Type B pancreatic cell (in vitro differentiated cells): ENCODE measurements at regions not wholly inside any gene's neighbourhood (a gene's known extent, or its start where the extent isn't known, plus 50 kb on each side); places are given as distances from the start of the nearest gene placed in this dataset.

Source experiments
- DNase-seq: peaks from one replicate; pipeline ENCODE4 v3.0.0; 2021; ENCODE audit warnings: mixed read lengths; ENCODE audit not compliant: unreplicated experiment; ENCODE audit errors: extremely low spot score
- H3K27ac Mint-ChIP-seq: 2 replicates; pipeline ENCODE4 v1.8.0; 2021; ENCODE audit warnings: mild to moderate bottlenecking, mixed read lengths
- H3K27me3 Mint-ChIP-seq: 2 replicates; pipeline ENCODE4 v1.8.0; 2021; ENCODE audit warnings: mixed read lengths
- H3K36me3 Mint-ChIP-seq: 2 replicates; pipeline ENCODE4 v1.8.0; 2021; ENCODE audit warnings: mixed read lengths
- H3K4me1 Mint-ChIP-seq: one replicate; pipeline ENCODE4 v1.8.0; 2021; ENCODE audit warnings: mixed read lengths; ENCODE audit not compliant: unreplicated experiment
- H3K4me3 Mint-ChIP-seq: 2 replicates; pipeline ENCODE4 v1.8.0; 2021; ENCODE audit warnings: mild to moderate bottlenecking, mixed read lengths
- H3K9me3 Mint-ChIP-seq: 2 replicates; pipeline ENCODE4 v1.8.0; 2021; ENCODE audit warnings: mixed read lengths
- TF ChIP-seq, protein P1 (sequence below): fragments of 200-600 bp; sonication (generic); conservative IDR thresholded peaks from 2 replicates; pipeline ENCODE4 v1.5.0; 2021; ENCODE audit warnings: antibody characterized with exemption, mild to moderate bottlenecking

- Mint-ChIP-seq H3K27ac (no peak overlapping the region), H3K36me3 (no peaks in the 10 kb centered on the region), H3K27me3 (peaks cover 39% of the 10 kb centered on the region), H3K4me1 (peaks cover 7% of the 10 kb centered on the region), H3K9me3 (no peaks in the 10 kb centered on the region), H3K4me3 (no peak overlapping the region)
- TF ChIP-seq, protein P1, sequence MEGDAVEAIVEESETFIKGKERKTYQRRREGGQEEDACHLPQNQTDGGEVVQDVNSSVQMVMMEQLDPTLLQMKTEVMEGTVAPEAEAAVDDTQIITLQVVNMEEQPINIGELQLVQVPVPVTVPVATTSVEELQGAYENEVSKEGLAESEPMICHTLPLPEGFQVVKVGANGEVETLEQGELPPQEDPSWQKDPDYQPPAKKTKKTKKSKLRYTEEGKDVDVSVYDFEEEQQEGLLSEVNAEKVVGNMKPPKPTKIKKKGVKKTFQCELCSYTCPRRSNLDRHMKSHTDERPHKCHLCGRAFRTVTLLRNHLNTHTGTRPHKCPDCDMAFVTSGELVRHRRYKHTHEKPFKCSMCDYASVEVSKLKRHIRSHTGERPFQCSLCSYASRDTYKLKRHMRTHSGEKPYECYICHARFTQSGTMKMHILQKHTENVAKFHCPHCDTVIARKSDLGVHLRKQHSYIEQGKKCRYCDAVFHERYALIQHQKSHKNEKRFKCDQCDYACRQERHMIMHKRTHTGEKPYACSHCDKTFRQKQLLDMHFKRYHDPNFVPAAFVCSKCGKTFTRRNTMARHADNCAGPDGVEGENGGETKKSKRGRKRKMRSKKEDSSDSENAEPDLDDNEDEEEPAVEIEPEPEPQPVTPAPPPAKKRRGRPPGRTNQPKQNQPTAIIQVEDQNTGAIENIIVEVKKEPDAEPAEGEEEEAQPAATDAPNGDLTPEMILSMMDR = no peak
- DNase-seq = no peak
These were observed 204.9 kb upstream of the C14orf180 start for GRCh38 chr14:104374718-104375080.

GRCh38 chr14:104375551-104376201 is 203.9 kb upstream of the C14orf180 start:
- no peak for DNase-seq
- Mint-ChIP-seq H3K27ac (no peak overlapping the region), H3K27me3 (peaks cover 38% of the 10 kb centered on the region), H3K4me3 (no peak overlapping the region), H3K4me1 (peaks cover 7% of the 10 kb centered on the region), H3K9me3 (no peaks in the 10 kb centered on the region), H3K36me3 (no peaks in the 10 kb centered on the region)
- TF ChIP-seq, protein P1 = no peak

DNA sequence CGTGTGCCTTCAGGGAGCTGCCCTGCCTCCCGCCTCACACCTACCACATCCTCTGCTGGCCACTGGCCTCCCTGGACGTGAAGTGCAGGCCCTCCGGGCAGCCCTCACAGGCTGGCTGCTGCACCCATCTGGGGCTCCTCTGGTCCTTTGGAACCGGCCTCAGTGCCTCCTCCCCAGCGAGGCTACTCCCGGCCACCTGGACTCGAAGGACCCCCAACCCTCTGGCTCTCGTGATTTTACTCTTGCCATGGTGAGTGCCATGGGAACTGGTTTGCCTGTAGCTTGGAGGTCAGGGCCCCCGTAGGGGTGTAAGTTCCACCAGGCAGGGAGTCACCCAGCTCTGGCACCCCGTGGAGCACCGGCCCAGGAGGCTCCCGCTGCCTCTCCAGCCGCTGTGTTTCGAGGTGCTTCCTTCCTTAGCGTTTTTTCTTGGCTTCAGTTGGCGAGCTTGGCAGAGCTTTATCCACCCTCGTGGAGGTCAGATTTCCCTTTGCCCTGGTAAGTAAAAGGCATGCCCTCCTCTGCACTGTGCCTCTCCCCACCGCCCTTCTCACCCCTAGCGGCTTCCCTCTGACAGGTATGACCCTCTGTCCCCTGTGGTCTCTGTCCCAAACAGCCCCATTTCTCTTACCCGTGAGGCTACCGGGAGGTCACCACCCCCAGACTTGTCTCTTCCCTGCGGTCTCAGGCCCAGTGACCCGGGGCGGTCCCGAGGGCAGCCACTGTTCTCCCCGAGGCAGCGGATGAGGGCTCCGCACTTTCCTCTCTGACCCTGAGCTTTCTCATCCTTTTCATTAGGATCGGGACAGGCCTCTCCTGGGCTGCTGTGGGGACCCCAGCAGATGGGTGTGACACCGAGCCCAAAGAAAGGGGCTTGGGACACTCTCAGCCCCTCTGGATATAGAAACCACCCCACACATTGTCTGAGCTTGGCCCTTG is 203.1 kb upstream of the C14orf180 start:
- Mint-ChIP-seq H3K27me3 (peaks cover 40% of the 10 kb centered on the region), H3K36me3 (no peaks in the 10 kb centered on the region), H3K4me3 (no peak overlapping the region), H3K9me3 (peaks cover 5% of the 10 kb centered on the region), H3K4me1 (peaks cover 7% of the 10 kb centered on the region), H3K27ac (no peak overlapping the region)
- DNase-seq = no peak
- TF ChIP-seq, protein P1 = no peak

- no peaks in the 10 kb centered on the region for H3K36me3 Mint-ChIP-seq
- peaks cover 38% of the 10 kb centered on the region for H3K27me3 Mint-ChIP-seq
- no peak overlapping the region for H3K4me3 Mint-ChIP-seq
- H3K27ac Mint-ChIP-seq = no peak overlapping the region
- peaks cover 7% of the 10 kb centered on the region for H3K4me1 Mint-ChIP-seq
- TF ChIP-seq, protein P1 = no peak
- no peak for DNase-seq
- peaks cover 8% of the 10 kb centered on the region for H3K9me3 Mint-ChIP-seq
These were observed 202.3 kb upstream of the C14orf180 start for GRCh38 chr14:104377256-104377655.

DNA sequence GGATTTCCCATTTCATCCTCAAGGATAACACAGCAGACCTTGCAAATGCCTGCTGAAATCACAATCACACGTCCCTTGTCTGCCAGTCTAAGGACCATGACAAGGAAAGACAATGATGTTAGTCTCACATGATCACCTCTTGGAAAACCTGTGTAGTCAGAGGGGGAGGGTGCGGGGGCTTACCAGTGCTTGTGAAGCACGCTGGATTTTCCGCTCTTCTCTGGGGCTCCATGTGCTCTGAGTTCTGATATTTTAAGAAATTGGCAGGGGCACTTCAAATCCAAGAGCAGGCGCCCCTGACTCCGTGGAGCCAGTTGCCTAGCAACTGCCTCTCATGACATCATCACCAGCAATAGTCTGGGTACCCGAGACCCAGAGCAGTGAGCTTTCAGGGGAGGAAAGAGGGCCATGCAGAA is 200.9 kb upstream of the C14orf180 start:
- H3K4me1 Mint-ChIP-seq = peaks cover 10% of the 10 kb centered on the region
- no peak overlapping the region for H3K27ac Mint-ChIP-seq
- no peaks in the 10 kb centered on the region for H3K36me3 Mint-ChIP-seq
- peaks cover 8% of the 10 kb centered on the region for H3K9me3 Mint-ChIP-seq
- no peak overlapping the region for H3K4me3 Mint-ChIP-seq
- TF ChIP-seq, protein P1 = no peak
- H3K27me3 Mint-ChIP-seq = peaks cover 38% of the 10 kb centered on the region
- DNase-seq = no peak
